Immature natural killer cell (primary cell): ENCODE measurements at regions not wholly inside any gene's neighbourhood (a gene's known extent, or its start where the extent isn't known, plus 50 kb on each side); places are given as distances from the start of the nearest gene placed in this dataset.
A peak's percentile ranks its signal among the peaks of the same experiment; 100 is the strongest.

Experiments used
- DNase-seq, 3 donors: peaks; one replicate each; pipeline ENCODE4 v3.0.0; 2022; ENCODE audit warnings: mixed read lengths in 1 of 3
- H3K27ac Mint-ChIP-seq, 6 donors: one replicate each; pipeline ENCODE4 v1.8.0; 2020; ENCODE audit warnings: mixed read lengths in 6 of 6, mild to moderate bottlenecking in 5 of 6, inconsistent platforms in 4 of 6, moderate library complexity in 3 of 6
- H3K27me3 Mint-ChIP-seq, 3 donors: one replicate each; pipeline ENCODE4 v1.8.0; 2020 to 2021; ENCODE audit warnings: low read depth in 3 of 3, mild to moderate bottlenecking in 3 of 3, mixed read lengths in 3 of 3, moderate library complexity in 3 of 3, inconsistent platforms in 1 of 3
- H3K36me3 Mint-ChIP-seq, 3 donors: one replicate each; pipeline ENCODE4 v1.8.0; 2020; ENCODE audit warnings: mixed read lengths in 3 of 3, inconsistent platforms in 2 of 3, mild to moderate bottlenecking in 2 of 3
- H3K4me1 Mint-ChIP-seq, 2 donors: one replicate each; pipeline ENCODE4 v1.8.0; 2020; ENCODE audit warnings: inconsistent platforms in 2 of 2, mild to moderate bottlenecking in 2 of 2, mixed read lengths in 2 of 2, moderate library complexity in 1 of 2
- H3K4me3 Mint-ChIP-seq, 5 donors: one replicate each; pipeline ENCODE4 v1.8.0; 2020; ENCODE audit warnings: mild to moderate bottlenecking in 5 of 5, mixed read lengths in 5 of 5, inconsistent platforms in 3 of 5, moderate library complexity in 3 of 5
- H3K9me3 Mint-ChIP-seq, 6 donors: one replicate each; pipeline ENCODE4 v1.8.0; 2020; ENCODE audit warnings: mild to moderate bottlenecking in 6 of 6, mixed read lengths in 6 of 6, inconsistent platforms in 4 of 6, moderate library complexity in 3 of 6

- DNase-seq, result no peak
- Mint-ChIP-seq H3K27me3 (peaks cover 0 to 3% (median 1%) of the 10 kb centered on the region in 3 donors), H3K4me1 (no peaks in the 10 kb centered on the region), H3K9me3 (peaks cover 0 to 16% (median 3%) of the 10 kb centered on the region in 6 donors), H3K36me3 (peaks cover 0 to 5% (median 3%) of the 10 kb centered on the region in 3 donors), H3K27ac (no peak overlapping the region), H3K4me3 (no peak overlapping the region)
These were observed 50.4 kb upstream of the RNF32 start for GRCh38 chr7:156590212-156590611.

GRCh38 chr7:156589808-156590207 lies 50.8 kb upstream of the RNF32 start:
- H3K4me3 Mint-ChIP-seq, result no peak overlapping the region
- H3K4me1 Mint-ChIP-seq, result no peaks in the 10 kb centered on the region
- no peak for DNase-seq
- H3K9me3 Mint-ChIP-seq, result peaks cover 0 to 18% (median 2%) of the 10 kb centered on the region in 6 donors
- H3K27me3 Mint-ChIP-seq, result peaks cover 0 to 3% (median 1%) of the 10 kb centered on the region in 3 donors
- H3K27ac Mint-ChIP-seq, result no peak overlapping the region
- peaks cover 0 to 5% (median 3%) of the 10 kb centered on the region in 3 donors for H3K36me3 Mint-ChIP-seq

GRCh38 chr7:156585926-156586325 lies 54.6 kb upstream of the RNF32 start:
- DNase-seq, result no peak
- H3K4me1 Mint-ChIP-seq, result no peaks in the 10 kb centered on the region
- H3K9me3 Mint-ChIP-seq, result peaks cover 0 to 11% (median 0%) of the 10 kb centered on the region in 6 donors
- H3K27me3 Mint-ChIP-seq, result peaks cover 0 to 4% (median 2%) of the 10 kb centered on the region in 3 donors
- H3K4me3 Mint-ChIP-seq, result no peak overlapping the region
- H3K27ac Mint-ChIP-seq, result no peak overlapping the region
- peaks cover 0 to 3% (median 0%) of the 10 kb centered on the region in 3 donors for H3K36me3 Mint-ChIP-seq

- peaks cover 0 to 11% (median under 1%) of the 10 kb centered on the region in 6 donors for H3K9me3 Mint-ChIP-seq
- no peak for DNase-seq
- H3K4me1 Mint-ChIP-seq, result no peaks in the 10 kb centered on the region
- peaks cover 0 to 3% (median 0%) of the 10 kb centered on the region in 3 donors for H3K36me3 Mint-ChIP-seq
- H3K27ac Mint-ChIP-seq, result peak overlapping the region in 1 of 6 donors; percentile 9
- no peak overlapping the region for H3K4me3 Mint-ChIP-seq
- peaks cover 2 to 4% (median 3%) of the 10 kb centered on the region in 3 donors for H3K27me3 Mint-ChIP-seq
These were observed 55.4 kb upstream of the RNF32 start for GRCh38 chr7:156585025-156585648.

- Mint-ChIP-seq H3K27ac (no peak overlapping the region), H3K4me1 (no peaks in the 10 kb centered on the region), H3K36me3 (peaks cover 0 to 3% (median 0%) of the 10 kb centered on the region in 3 donors), H3K27me3 (peaks cover 2 to 4% (median 3%) of the 10 kb centered on the region in 3 donors), H3K4me3 (no peak overlapping the region), H3K9me3 (peaks cover 0 to 11% (median under 1%) of the 10 kb centered on the region in 6 donors)
- DNase-seq, result no peak
These were observed 57.9 kb upstream of the RNF32 start for GRCh38 chr7:156582591-156583123.

- Mint-ChIP-seq H3K36me3 (no peaks in the 10 kb centered on the region), H3K27ac (peak overlapping the region in 1 of 6 donors; percentile 30), H3K27me3 (peaks cover 2 to 3% (median 2%) of the 10 kb centered on the region in 3 donors), H3K4me1 (no peaks in the 10 kb centered on the region), H3K4me3 (no peak overlapping the region), H3K9me3 (peaks cover 0 to 5% (median under 1%) of the 10 kb centered on the region in 6 donors)
- DNase-seq, result no peak
These were observed 60.5 kb upstream of the RNF32 start for GRCh38 chr7:156580036-156580435.

GRCh38 chr7:156579566-156579965 lies 61.0 kb upstream of the RNF32 start:
- Mint-ChIP-seq H3K4me1 (no peaks in the 10 kb centered on the region), H3K36me3 (no peaks in the 10 kb centered on the region), H3K27me3 (peaks cover 2 to 3% (median 2%) of the 10 kb centered on the region in 3 donors), H3K4me3 (no peak overlapping the region), H3K9me3 (peaks cover 0 to 5% (median 0%) of the 10 kb centered on the region in 6 donors), H3K27ac (peak overlapping the region in 1 of 6 donors; percentile 30)
- no peak for DNase-seq

GRCh38 chr7:156578978-156579430 lies 61.6 kb upstream of the RNF32 start:
- Mint-ChIP-seq H3K9me3 (peaks cover 0 to 5% (median 0%) of the 10 kb centered on the region in 6 donors), H3K27ac (no peak overlapping the region), H3K4me3 (no peak overlapping the region)

GRCh38 chr7:156578578-156578940 lies 62.0 kb upstream of the RNF32 start:
- Mint-ChIP-seq H3K27me3 (peaks cover 0 to 7% (median 3%) of the 10 kb centered on the region in 3 donors), H3K36me3 (no peaks in the 10 kb centered on the region), H3K4me1 (no peaks in the 10 kb centered on the region), H3K4me3 (no peak overlapping the region), H3K27ac (no peak overlapping the region), H3K9me3 (peaks cover 0 to 5% (median 0%) of the 10 kb centered on the region in 6 donors)
- DNase-seq, result no peak

More at GRCh38 chr7:156578978-156579430, 61.6 kb upstream of the RNF32 start:
- H3K4me1 Mint-ChIP-seq, result no peaks in the 10 kb centered on the region
- no peaks in the 10 kb centered on the region for H3K36me3 Mint-ChIP-seq
- DNase-seq, result no peak
- H3K27me3 Mint-ChIP-seq, result peaks cover 0 to 3% (median 2%) of the 10 kb centered on the region in 3 donors

GRCh38 chr7:156577645-156578577 lies 62.7 kb upstream of the RNF32 start:
- Mint-ChIP-seq H3K4me1 (no peaks in the 10 kb centered on the region), H3K27ac (no peak overlapping the region), H3K36me3 (no peaks in the 10 kb centered on the region), H3K9me3 (peaks cover 0 to 5% (median 0%) of the 10 kb centered on the region in 6 donors), H3K27me3 (peaks cover 0 to 8% (median 3%) of the 10 kb centered on the region in 3 donors), H3K4me3 (no peak overlapping the region)
- DNase-seq, result no peak

GRCh38 chr7:156576216-156577058 lies 64.1 kb upstream of the RNF32 start:
- no peak overlapping the region for H3K4me3 Mint-ChIP-seq
- H3K27ac Mint-ChIP-seq, result no peak overlapping the region
- H3K27me3 Mint-ChIP-seq, result peaks cover 0 to 8% (median 3%) of the 10 kb centered on the region in 3 donors
- peaks cover 0 to 5% (median 0%) of the 10 kb centered on the region in 6 donors for H3K9me3 Mint-ChIP-seq
- DNase-seq, result no peak
- H3K36me3 Mint-ChIP-seq, result no peaks in the 10 kb centered on the region
- H3K4me1 Mint-ChIP-seq, result no peaks in the 10 kb centered on the region

GRCh38 chr7:156568258-156568657 lies 72.3 kb upstream of the RNF32 start:
- Mint-ChIP-seq H3K36me3 (no peaks in the 10 kb centered on the region), H3K4me3 (no peak overlapping the region), H3K27me3 (peaks cover 2 to 5% (median 3%) of the 10 kb centered on the region in 3 donors), H3K4me1 (no peaks in the 10 kb centered on the region), H3K9me3 (peaks cover 0 to 6% (median 2%) of the 10 kb centered on the region in 6 donors), H3K27ac (no peak overlapping the region)
- no peak for DNase-seq
